ENCODE measurements at regions not wholly inside any gene's neighbourhood (a gene's known extent, or its start where the extent isn't known, plus 50 kb on each side); places are given as distances from the start of the nearest gene placed in this dataset.

DNA sequence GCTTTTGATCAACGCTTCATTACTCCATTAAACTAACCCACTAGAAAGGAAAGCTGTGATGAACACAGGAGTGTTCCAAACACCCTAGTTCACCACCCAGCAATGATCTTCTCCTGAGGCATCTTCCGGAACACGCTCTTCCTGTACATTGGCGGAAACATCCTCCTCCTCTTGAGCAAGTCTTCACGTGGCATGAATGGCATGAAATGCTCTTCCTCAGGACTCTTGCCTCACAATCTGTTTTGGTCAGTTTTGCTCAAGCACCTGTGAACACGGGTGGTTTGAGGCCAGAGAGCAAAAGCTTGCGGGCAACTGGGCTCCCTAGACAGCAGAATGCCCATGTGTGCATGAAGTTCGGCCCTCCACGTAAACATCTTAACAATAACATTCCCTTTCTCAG lies 734.2 kb upstream of the SALL3 start:
- no peak for TF ChIP-seq CTCF (IDR thresholded peaks at IDR 0.05; ENCODE audit: low read depth, low read length)
- TF ChIP-seq EZH2phosphoT487 (IDR thresholded peaks at IDR 0.05; ENCODE audit: low read depth), result no peak
- no peak overlapping the region for H3K27ac ChIP-seq (ENCODE audit: low read length)
- H3K4me2 ChIP-seq (ENCODE audit: low read length), result no peak overlapping the region
- no peaks in the 10 kb centered on the region for H3K79me2 ChIP-seq (ENCODE audit: low read length)
- no peaks in the 10 kb centered on the region for H3K4me1 ChIP-seq (ENCODE audit: low read length)
- H3K27me3 ChIP-seq (ENCODE audit: low read depth, low read length), result no peaks in the 10 kb centered on the region
- H3K4me3 ChIP-seq (ENCODE audit: low read length), result no peak overlapping the region
- no peaks in the 10 kb centered on the region for H4K20me1 ChIP-seq (ENCODE audit: insufficient read depth, low read length)
- no peak overlapping the region for H3K9ac ChIP-seq (ENCODE audit: low read length)
- H3K9me3 ChIP-seq (ENCODE audit: insufficient read depth, low read length), result 0 out of 2 replicates have a peak, but pooled peaks cover 9% of the 10 kb centered on the region
- no peak overlapping the region for H2AFZ ChIP-seq (ENCODE audit: low read depth, low read length)
- H3K36me3 ChIP-seq (replicated peaks; ENCODE audit: low read depth, low read length), result no peaks in the 10 kb centered on the region

GRCh38 chr18:78246050-78246449 lies 733.6 kb upstream of the SALL3 start:
- Histone ChIP-seq H3K9ac (ENCODE audit: low read length) (no peak overlapping the region), H4K20me1 (ENCODE audit: insufficient read depth, low read length) (no peaks in the 10 kb centered on the region), H3K36me3 (replicated peaks; ENCODE audit: low read depth, low read length) (no peaks in the 10 kb centered on the region), H3K79me2 (ENCODE audit: low read length) (no peaks in the 10 kb centered on the region), H2AFZ (ENCODE audit: low read depth, low read length) (no peak overlapping the region), H3K27ac (ENCODE audit: low read length) (no peak overlapping the region), H3K27me3 (ENCODE audit: low read depth, low read length) (no peaks in the 10 kb centered on the region), H3K9me3 (ENCODE audit: insufficient read depth, low read length) (0 out of 2 replicates have a peak, but pooled peaks cover 11% of the 10 kb centered on the region), H3K4me1 (ENCODE audit: low read length) (no peaks in the 10 kb centered on the region), H3K4me3 (ENCODE audit: low read length) (no peak overlapping the region), H3K4me2 (ENCODE audit: low read length) (no peak overlapping the region)
- no peak for TF ChIP-seq EZH2phosphoT487 (IDR thresholded peaks at IDR 0.05; ENCODE audit: low read depth)
- no peak for TF ChIP-seq CTCF (IDR thresholded peaks at IDR 0.05; ENCODE audit: low read depth, low read length)

GRCh38 chr18:78246588-78246987 lies 733.0 kb upstream of the SALL3 start:
- Histone ChIP-seq H3K9me3 (ENCODE audit: insufficient read depth, low read length) (0 out of 2 replicates have a peak, but pooled peaks cover 11% of the 10 kb centered on the region), H3K27me3 (ENCODE audit: low read depth, low read length) (no peaks in the 10 kb centered on the region), H4K20me1 (ENCODE audit: insufficient read depth, low read length) (no peaks in the 10 kb centered on the region), H3K27ac (ENCODE audit: low read length) (no peak overlapping the region), H3K4me2 (ENCODE audit: low read length) (no peak overlapping the region), H3K4me3 (ENCODE audit: low read length) (no peak overlapping the region), H3K9ac (ENCODE audit: low read length) (no peak overlapping the region), H2AFZ (ENCODE audit: low read depth, low read length) (no peak overlapping the region), H3K4me1 (ENCODE audit: low read length) (no peaks in the 10 kb centered on the region), H3K36me3 (replicated peaks; ENCODE audit: low read depth, low read length) (no peaks in the 10 kb centered on the region), H3K79me2 (ENCODE audit: low read length) (no peaks in the 10 kb centered on the region)
- no peak for TF ChIP-seq EZH2phosphoT487 (IDR thresholded peaks at IDR 0.05; ENCODE audit: low read depth)
- TF ChIP-seq CTCF (IDR thresholded peaks at IDR 0.05; ENCODE audit: low read depth, low read length), result no peak

DNA sequence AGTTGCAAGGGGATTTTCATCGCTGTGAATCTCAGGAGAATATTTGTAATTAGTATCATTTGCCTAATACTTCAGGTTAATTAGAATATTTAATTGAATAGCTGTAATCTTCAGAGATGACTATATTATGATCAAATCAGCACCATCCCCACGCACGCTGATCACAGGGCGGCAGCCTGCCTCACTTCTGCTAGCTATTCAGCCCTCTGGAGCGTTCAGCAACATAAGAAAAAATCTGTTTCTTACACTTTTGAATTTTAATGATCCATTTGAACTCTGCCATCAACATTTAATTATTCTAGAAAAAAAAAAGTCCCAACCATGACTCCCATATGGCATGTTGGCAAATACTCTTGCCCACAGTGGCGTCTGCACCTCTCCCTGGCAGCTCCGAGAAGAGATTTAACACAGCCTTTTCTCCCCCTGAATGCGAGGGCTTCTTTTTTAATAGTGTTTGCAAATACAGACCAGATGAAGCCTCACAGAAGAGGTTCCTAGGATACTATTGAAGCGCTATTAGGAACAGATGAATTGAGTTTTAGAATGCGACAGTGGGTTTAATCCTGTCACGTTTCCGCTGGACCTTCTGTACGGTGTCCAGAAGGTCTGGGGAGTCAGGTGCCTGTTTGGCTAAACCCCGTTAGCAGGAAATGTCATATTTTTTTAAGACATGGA lies 731.9 kb upstream of the SALL3 start:
- Histone ChIP-seq H3K4me2 (ENCODE audit: low read length) (no peak overlapping the region), H2AFZ (ENCODE audit: low read depth, low read length) (no peak overlapping the region), H3K79me2 (ENCODE audit: low read length) (no peaks in the 10 kb centered on the region), H3K27ac (ENCODE audit: low read length) (no peak overlapping the region), H3K4me1 (ENCODE audit: low read length) (no peaks in the 10 kb centered on the region), H3K4me3 (ENCODE audit: low read length) (no peak overlapping the region), H4K20me1 (ENCODE audit: insufficient read depth, low read length) (no peaks in the 10 kb centered on the region), H3K9me3 (ENCODE audit: insufficient read depth, low read length) (0 out of 2 replicates have a peak, but pooled peaks cover 11% of the 10 kb centered on the region), H3K9ac (ENCODE audit: low read length) (no peak overlapping the region), H3K27me3 (ENCODE audit: low read depth, low read length) (no peaks in the 10 kb centered on the region), H3K36me3 (replicated peaks; ENCODE audit: low read depth, low read length) (no peaks in the 10 kb centered on the region)
- TF ChIP-seq CTCF (IDR thresholded peaks at IDR 0.05; ENCODE audit: low read depth, low read length) (no peak), EZH2phosphoT487 (IDR thresholded peaks at IDR 0.05; ENCODE audit: low read depth) (no peak)
